GM23338 (cell line): ENCODE measurements at regions not wholly inside any gene's neighbourhood (a gene's known extent, or its start where the extent isn't known, plus 50 kb on each side); places are given as distances from the start of the nearest gene placed in this dataset.

Experiments
- ATAC-seq: fragments of 200-7000 bp; cut with Tn5 transposase; 3 replicates; pipeline ENCODE4 v1.9.1; 2020
- DNase-seq: peaks from one replicate; pipeline ENCODE4 v3.0.0-alpha.2; 2015; ENCODE audit warnings: low spot score
- H2AFZ ChIP-seq: fragments of 200-600 bp; sonication (generic); 2 replicates; pipeline ENCODE4 v1.8.0; 2016; ENCODE audit warnings: antibody characterized with exemption, mild to moderate bottlenecking, moderate library complexity
- H3F3A ChIP-seq: fragments of 200-600 bp; sonication (generic); replicated peaks from 2 replicates; pipeline ENCODE4 v1.8.0; 2017; ENCODE audit warnings: antibody characterized with exemption, mixed run types, low read depth
- H3K27ac ChIP-seq: fragments of 200-600 bp; sonication (generic); 2 replicates; pipeline ENCODE4 v1.6.1; 2016; ENCODE audit warnings: low read depth
- H3K27me3 ChIP-seq: fragments of 200-600 bp; sonication (generic); 2 replicates; pipeline ENCODE4 v1.8.0; 2016; ENCODE audit warnings: mild to moderate bottlenecking, mixed run types, moderate library complexity; ENCODE audit not compliant: insufficient read depth
- H3K36me3 ChIP-seq: fragments of 200-600 bp; sonication (generic); 2 replicates; pipeline ENCODE4 v1.8.0; 2016; ENCODE audit warnings: mild to moderate bottlenecking; ENCODE audit not compliant: insufficient read depth
- H3K4me1 ChIP-seq: fragments of 200-600 bp; sonication (generic); 2 replicates; pipeline ENCODE4 v1.8.0; 2016; ENCODE audit warnings: mild to moderate bottlenecking, moderate library complexity; ENCODE audit not compliant: insufficient read depth
- H3K4me2 ChIP-seq: fragments of 200-600 bp; sonication (generic); 2 replicates; pipeline ENCODE4 v1.7.1; 2017; ENCODE audit warnings: mixed run types
- H3K4me3 ChIP-seq: fragments of 200-600 bp; sonication (generic); 2 replicates; pipeline ENCODE4 v1.6.1; 2016; ENCODE audit warnings: mixed run types
- H3K79me2 ChIP-seq: fragments of 200-600 bp; sonication (generic); replicated peaks from 2 replicates; pipeline ENCODE4 v1.8.0; 2017; ENCODE audit warnings: mild to moderate bottlenecking; ENCODE audit not compliant: insufficient read depth
- H3K9me2 ChIP-seq: fragments of 200-600 bp; sonication (generic); 2 replicates; pipeline ENCODE4 v1.8.0; 2017; ENCODE audit not compliant: insufficient read depth
- H4K20me1 ChIP-seq: fragments of 200-600 bp; sonication (generic); replicated peaks from 2 replicates; pipeline ENCODE4 v1.8.0; 2017; ENCODE audit warnings: mild to moderate bottlenecking; ENCODE audit not compliant: insufficient read depth
- H3K27ac Mint-ChIP-seq: 2 replicates; pipeline ENCODE4 v1.8.0; 2020; ENCODE audit warnings: inconsistent platforms, mild to moderate bottlenecking, moderate library complexity, mixed read lengths
- H3K27me3 Mint-ChIP-seq: 3 replicates; pipeline ENCODE4 v1.8.0; 2022; ENCODE audit warnings: low read depth, mild to moderate bottlenecking, moderate library complexity, mixed read lengths, inconsistent platforms; ENCODE audit not compliant: insufficient read depth, poor library complexity
- H3K36me3 Mint-ChIP-seq: 3 replicates; pipeline ENCODE4 v1.8.0; 2021; ENCODE audit warnings: low read depth, mild to moderate bottlenecking, inconsistent platforms, moderate library complexity, mixed read lengths
- H3K4me1 Mint-ChIP-seq: 3 replicates; pipeline ENCODE4 v1.8.0; 2020; ENCODE audit warnings: mild to moderate bottlenecking, inconsistent platforms, mixed read lengths
- H3K4me3 Mint-ChIP-seq: 3 replicates; pipeline ENCODE4 v1.8.0; 2021; ENCODE audit warnings: moderate library complexity, mild to moderate bottlenecking, inconsistent platforms, mixed read lengths
- H3K9me3 Mint-ChIP-seq: 3 replicates; pipeline ENCODE4 v1.8.0; 2020; ENCODE audit warnings: moderate library complexity, mild to moderate bottlenecking, inconsistent platforms, mixed read lengths
- CREB1 ChIP-seq: fragments of 250-450 bp; sonication (Bioruptor Pico); IDR thresholded peaks from 2 replicates; pipeline ENCODE4 v1.5.0; 2020; ENCODE audit warnings: low read depth, mild to moderate bottlenecking, moderate library complexity
- CTCF ChIP-seq, 2 experiments: fragments of 200-600 bp in 1 of 2; sonication (generic) in 1 of 2; conservative IDR thresholded peaks; 2 replicates each; pipeline versions ENCODE4 v1.5.1 to v1.6.1; 2016 to 2017; ENCODE audit warnings: antibody characterized with exemption in 2 of 2, low read depth in 2 of 2, mild to moderate bottlenecking in 2 of 2, moderate library complexity in 1 of 2
- EZH2 ChIP-seq: fragments of 200-600 bp; sonication (generic); IDR thresholded peaks from one replicate; pipeline ENCODE4 v1.8.0; 2017; ENCODE audit warnings: antibody characterized with exemption, mild to moderate bottlenecking, low read depth; ENCODE audit not compliant: unreplicated experiment
- EZH2phosphoT487 ChIP-seq: fragments of 200-600 bp; sonication (generic); IDR thresholded peaks from one replicate; pipeline ENCODE4 v1.8.1; 2018; ENCODE audit warnings: antibody characterized with exemption; ENCODE audit not compliant: unreplicated experiment
- JUNB ChIP-seq: IDR thresholded peaks from one replicate; pipeline ENCODE4 v1.6.1; 2016; ENCODE audit warnings: antibody characterized with exemption; ENCODE audit not compliant: unreplicated experiment
- NANOG ChIP-seq: IDR thresholded peaks from 2 replicates; pipeline ENCODE4 v1.6.1; 2016; ENCODE audit warnings: antibody characterized with exemption, borderline replicate concordance
- POLR2AphosphoS5 ChIP-seq: IDR thresholded peaks from 2 replicates; pipeline ENCODE4 v1.6.1; 2016; ENCODE audit warnings: antibody characterized with exemption, low read depth
- STAT1 ChIP-seq: IDR thresholded peaks from one replicate; pipeline ENCODE4 v1.6.1; 2016; ENCODE audit warnings: antibody characterized with exemption; ENCODE audit not compliant: unreplicated experiment
- ZNF114 ChIP-seq: fragments of 250-450 bp; sonication (Bioruptor Pico); IDR thresholded peaks from 2 replicates; pipeline ENCODE4 v1.5.0; 2020; ENCODE audit warnings: mild to moderate bottlenecking, moderate library complexity
- ZNF331 ChIP-seq: fragments of 250-450 bp; sonication (Bioruptor Pico); IDR thresholded peaks from 2 replicates; pipeline ENCODE4 v1.5.0; 2020; ENCODE audit warnings: low read depth, mild to moderate bottlenecking, moderate library complexity
- TF ChIP-seq, protein P1 (sequence below): fragments of 250-450 bp; sonication (Bioruptor Pico); IDR thresholded peaks from 2 replicates; pipeline ENCODE4 v1.5.0; 2020; ENCODE audit warnings: mild to moderate bottlenecking, moderate library complexity
- TF ChIP-seq, protein P2 (sequence below): IDR thresholded peaks from one replicate; pipeline ENCODE4 v1.6.1; 2018; ENCODE audit warnings: antibody characterized with exemption; ENCODE audit not compliant: unreplicated experiment
- TF ChIP-seq, protein P3 (sequence below): IDR thresholded peaks from 2 replicates; pipeline ENCODE4 v1.6.1; 2016; ENCODE audit warnings: antibody characterized with exemption

- no peaks in the 10 kb centered on the region for H3K36me3 Mint-ChIP-seq
- H3K4me3 ChIP-seq = no peak overlapping the region
- H3K9me3 Mint-ChIP-seq = no peaks in the 10 kb centered on the region
- H3K27ac Mint-ChIP-seq = no peak overlapping the region
- no peak overlapping the region for H2AFZ ChIP-seq
- ATAC-seq = no peak
- TF ChIP-seq, protein P1, sequence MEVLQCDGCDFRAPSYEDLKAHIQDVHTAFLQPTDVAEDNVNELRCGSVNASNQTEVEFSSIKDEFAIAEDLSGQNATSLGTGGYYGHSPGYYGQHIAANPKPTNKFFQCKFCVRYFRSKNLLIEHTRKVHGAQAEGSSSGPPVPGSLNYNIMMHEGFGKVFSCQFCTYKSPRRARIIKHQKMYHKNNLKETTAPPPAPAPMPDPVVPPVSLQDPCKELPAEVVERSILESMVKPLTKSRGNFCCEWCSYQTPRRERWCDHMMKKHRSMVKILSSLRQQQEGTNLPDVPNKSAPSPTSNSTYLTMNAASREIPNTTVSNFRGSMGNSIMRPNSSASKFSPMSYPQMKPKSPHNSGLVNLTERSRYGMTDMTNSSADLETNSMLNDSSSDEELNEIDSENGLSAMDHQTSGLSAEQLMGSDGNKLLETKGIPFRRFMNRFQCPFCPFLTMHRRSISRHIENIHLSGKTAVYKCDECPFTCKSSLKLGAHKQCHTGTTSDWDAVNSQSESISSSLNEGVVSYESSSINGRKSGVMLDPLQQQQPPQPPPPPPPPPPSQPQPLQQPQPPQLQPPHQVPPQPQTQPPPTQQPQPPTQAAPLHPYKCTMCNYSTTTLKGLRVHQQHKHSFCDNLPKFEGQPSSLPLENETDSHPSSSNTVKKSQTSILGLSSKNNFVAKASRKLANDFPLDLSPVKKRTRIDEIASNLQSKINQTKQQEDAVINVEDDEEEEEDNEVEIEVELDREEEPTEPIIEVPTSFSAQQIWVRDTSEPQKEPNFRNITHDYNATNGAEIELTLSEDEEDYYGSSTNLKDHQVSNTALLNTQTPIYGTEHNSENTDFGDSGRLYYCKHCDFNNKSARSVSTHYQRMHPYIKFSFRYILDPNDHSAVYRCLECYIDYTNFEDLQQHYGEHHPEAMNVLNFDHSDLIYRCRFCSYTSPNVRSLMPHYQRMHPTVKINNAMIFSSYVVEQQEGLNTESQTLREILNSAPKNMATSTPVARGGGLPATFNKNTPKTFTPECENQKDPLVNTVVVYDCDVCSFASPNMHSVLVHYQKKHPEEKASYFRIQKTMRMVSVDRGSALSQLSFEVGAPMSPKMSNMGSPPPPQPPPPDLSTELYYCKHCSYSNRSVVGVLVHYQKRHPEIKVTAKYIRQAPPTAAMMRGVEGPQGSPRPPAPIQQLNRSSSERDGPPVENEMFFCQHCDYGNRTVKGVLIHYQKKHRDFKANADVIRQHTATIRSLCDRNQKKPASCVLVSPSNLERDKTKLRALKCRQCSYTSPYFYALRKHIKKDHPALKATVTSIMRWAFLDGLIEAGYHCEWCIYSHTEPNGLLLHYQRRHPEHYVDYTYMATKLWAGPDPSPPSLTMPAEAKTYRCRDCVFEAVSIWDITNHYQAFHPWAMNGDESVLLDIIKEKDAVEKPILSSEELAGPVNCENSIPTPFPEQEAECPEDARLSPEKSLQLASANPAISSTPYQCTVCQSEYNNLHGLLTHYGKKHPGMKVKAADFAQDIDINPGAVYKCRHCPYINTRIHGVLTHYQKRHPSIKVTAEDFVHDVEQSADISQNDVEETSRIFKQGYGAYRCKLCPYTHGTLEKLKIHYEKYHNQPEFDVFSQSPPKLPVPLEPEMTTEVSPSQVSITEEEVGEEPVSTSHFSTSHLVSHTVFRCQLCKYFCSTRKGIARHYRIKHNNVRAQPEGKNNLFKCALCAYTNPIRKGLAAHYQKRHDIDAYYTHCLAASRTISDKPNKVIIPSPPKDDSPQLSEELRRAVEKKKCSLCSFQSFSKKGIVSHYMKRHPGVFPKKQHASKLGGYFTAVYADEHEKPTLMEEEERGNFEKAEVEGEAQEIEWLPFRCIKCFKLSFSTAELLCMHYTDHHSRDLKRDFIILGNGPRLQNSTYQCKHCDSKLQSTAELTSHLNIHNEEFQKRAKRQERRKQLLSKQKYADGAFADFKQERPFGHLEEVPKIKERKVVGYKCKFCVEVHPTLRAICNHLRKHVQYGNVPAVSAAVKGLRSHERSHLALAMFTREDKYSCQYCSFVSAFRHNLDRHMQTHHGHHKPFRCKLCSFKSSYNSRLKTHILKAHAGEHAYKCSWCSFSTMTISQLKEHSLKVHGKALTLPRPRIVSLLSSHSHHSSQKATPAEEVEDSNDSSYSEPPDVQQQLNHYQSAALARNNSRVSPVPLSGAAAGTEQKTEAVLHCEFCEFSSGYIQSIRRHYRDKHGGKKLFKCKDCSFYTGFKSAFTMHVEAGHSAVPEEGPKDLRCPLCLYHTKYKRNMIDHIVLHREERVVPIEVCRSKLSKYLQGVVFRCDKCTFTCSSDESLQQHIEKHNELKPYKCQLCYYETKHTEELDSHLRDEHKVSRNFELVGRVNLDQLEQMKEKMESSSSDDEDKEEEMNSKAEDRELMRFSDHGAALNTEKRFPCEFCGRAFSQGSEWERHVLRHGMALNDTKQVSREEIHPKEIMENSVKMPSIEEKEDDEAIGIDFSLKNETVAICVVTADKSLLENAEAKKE (CRISPR knock-in tag) = no peak
- no peak for TF ChIP-seq NANOG
- no peak for TF ChIP-seq JUNB
- TF ChIP-seq POLR2AphosphoS5 = no peak
- no peak for TF ChIP-seq CTCF (conservative IDR thresholded peaks at IDR 0.05; ENCODE audit: low read depth in 2 of 2)
- TF ChIP-seq CREB1 (CRISPR knock-in tag) = no peak
- TF ChIP-seq, protein P2, sequence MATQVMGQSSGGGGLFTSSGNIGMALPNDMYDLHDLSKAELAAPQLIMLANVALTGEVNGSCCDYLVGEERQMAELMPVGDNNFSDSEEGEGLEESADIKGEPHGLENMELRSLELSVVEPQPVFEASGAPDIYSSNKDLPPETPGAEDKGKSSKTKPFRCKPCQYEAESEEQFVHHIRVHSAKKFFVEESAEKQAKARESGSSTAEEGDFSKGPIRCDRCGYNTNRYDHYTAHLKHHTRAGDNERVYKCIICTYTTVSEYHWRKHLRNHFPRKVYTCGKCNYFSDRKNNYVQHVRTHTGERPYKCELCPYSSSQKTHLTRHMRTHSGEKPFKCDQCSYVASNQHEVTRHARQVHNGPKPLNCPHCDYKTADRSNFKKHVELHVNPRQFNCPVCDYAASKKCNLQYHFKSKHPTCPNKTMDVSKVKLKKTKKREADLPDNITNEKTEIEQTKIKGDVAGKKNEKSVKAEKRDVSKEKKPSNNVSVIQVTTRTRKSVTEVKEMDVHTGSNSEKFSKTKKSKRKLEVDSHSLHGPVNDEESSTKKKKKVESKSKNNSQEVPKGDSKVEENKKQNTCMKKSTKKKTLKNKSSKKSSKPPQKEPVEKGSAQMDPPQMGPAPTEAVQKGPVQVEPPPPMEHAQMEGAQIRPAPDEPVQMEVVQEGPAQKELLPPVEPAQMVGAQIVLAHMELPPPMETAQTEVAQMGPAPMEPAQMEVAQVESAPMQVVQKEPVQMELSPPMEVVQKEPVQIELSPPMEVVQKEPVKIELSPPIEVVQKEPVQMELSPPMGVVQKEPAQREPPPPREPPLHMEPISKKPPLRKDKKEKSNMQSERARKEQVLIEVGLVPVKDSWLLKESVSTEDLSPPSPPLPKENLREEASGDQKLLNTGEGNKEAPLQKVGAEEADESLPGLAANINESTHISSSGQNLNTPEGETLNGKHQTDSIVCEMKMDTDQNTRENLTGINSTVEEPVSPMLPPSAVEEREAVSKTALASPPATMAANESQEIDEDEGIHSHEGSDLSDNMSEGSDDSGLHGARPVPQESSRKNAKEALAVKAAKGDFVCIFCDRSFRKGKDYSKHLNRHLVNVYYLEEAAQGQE = no peak
- TF ChIP-seq EZH2phosphoT487 = no peak
- TF ChIP-seq, protein P3, sequence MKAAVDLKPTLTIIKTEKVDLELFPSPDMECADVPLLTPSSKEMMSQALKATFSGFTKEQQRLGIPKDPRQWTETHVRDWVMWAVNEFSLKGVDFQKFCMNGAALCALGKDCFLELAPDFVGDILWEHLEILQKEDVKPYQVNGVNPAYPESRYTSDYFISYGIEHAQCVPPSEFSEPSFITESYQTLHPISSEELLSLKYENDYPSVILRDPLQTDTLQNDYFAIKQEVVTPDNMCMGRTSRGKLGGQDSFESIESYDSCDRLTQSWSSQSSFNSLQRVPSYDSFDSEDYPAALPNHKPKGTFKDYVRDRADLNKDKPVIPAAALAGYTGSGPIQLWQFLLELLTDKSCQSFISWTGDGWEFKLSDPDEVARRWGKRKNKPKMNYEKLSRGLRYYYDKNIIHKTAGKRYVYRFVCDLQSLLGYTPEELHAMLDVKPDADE = no peak
- no peak for TF ChIP-seq STAT1
- no peak for TF ChIP-seq ZNF114 (CRISPR knock-in tag)
- TF ChIP-seq EZH2 = no peak
- no peak for TF ChIP-seq ZNF331 (CRISPR knock-in tag)
- peaks cover 7% of the 10 kb centered on the region; the same call in 1 of the 2 replicates for H3K9me2 ChIP-seq
- H3K79me2 ChIP-seq = no peaks in the 10 kb centered on the region
- peaks cover 5% of the 10 kb centered on the region for H3K27me3 Mint-ChIP-seq
- H3K27ac ChIP-seq = no peak overlapping the region
- H3K36me3 ChIP-seq = no peaks in the 10 kb centered on the region
- H3K4me2 ChIP-seq = no peak overlapping the region
- H4K20me1 ChIP-seq = no peaks in the 10 kb centered on the region
- no peak overlapping the region for H3K4me3 Mint-ChIP-seq
- H3K4me1 Mint-ChIP-seq = peaks cover 14% of the 10 kb centered on the region
- no peaks in the 10 kb centered on the region for H3K27me3 ChIP-seq
- no peaks in the 10 kb centered on the region for H3F3A ChIP-seq
- no peak for DNase-seq
- H3K4me1 ChIP-seq = peaks cover 4% of the 10 kb centered on the region; the same call in 1 of the 2 replicates
Observed at GRCh38 chr10:123434435-123435039, 231.6 kb upstream of the GPR26 start.
